ENCODE measurements at regions not wholly inside any gene's neighbourhood (a gene's known extent, or its start where the extent isn't known, plus 50 kb on each side); places are given as distances from the start of the nearest gene placed in this dataset.
A peak's percentile ranks its signal among the peaks of the same experiment; 100 is the strongest.

- no peaks in the 10 kb centered on the region for H3K4me1 ChIP-seq
- DNase-seq: no peak
- no peaks in the 10 kb centered on the region for H3K9me3 ChIP-seq
- H3K27ac ChIP-seq: no peak overlapping the region
- no peaks in the 10 kb centered on the region for H3K36me3 ChIP-seq
- H3K4me3 ChIP-seq: no peak overlapping the region
- intact Hi-C loops (cut with DNase I; ENCODE audit: low total_unique reads): no loop called here
- WGBS, 5 donors: 50 to 70% (median 64%) methylated on average over 2 of the region's 2 CpGs
- TF ChIP-seq POLR2AphosphoS5 (IDR thresholded peaks at IDR 0.05): no peak
- peaks cover 0 to 4% (median 0%) of the 10 kb centered on the region in 7 donors for H3K27me3 ChIP-seq (replicated peaks in 1 of 7)
These were observed 83.2 kb upstream of the GNAO1 start for GRCh38 chr16:56108056-56108471.

DNA sequence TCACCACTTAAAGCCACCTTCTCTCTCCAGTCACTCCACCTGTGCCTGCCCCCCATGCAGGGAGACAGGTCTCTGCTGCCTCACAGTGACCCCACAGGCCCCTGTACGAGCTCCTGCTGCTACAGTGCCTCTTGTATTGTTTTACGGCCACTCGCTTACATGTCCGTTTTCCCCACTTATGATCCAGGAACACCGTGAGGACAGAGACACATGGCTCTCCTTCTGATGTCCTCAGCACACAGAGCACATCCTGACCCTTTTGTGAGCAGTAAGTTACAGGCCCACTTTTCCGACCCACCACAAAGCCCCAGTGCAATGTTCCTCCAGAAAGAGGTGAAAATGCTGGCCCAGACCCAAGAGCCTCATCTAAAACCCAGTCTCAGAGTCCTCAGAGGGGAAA lies 84.8 kb upstream of the GNAO1 start:
- 84 to 93% (median 91%) methylated on average over 6 of the region's 6 CpGs for WGBS, 5 donors
- Histone ChIP-seq H3K36me3 (no peaks in the 10 kb centered on the region), H3K9me3 (no peaks in the 10 kb centered on the region), H3K4me3 (no peak overlapping the region), H3K27ac (no peak overlapping the region), H3K27me3 (replicated peaks in 1 of 7) (peaks cover 0 to 4% (median 0%) of the 10 kb centered on the region in 7 donors), H3K4me1 (no peaks in the 10 kb centered on the region)
- DNase-seq: no peak
- TF ChIP-seq POLR2AphosphoS5 (IDR thresholded peaks at IDR 0.05): no peak
- intact Hi-C loops (cut with DNase I; ENCODE audit: low total_unique reads): no loop called here

- Histone ChIP-seq H3K36me3 (no peaks in the 10 kb centered on the region), H3K27me3 (replicated peaks in 1 of 7) (no peaks in the 10 kb centered on the region), H3K4me1 (no peaks in the 10 kb centered on the region), H3K9me3 (no peaks in the 10 kb centered on the region), H3K27ac (peak overlapping the region in 1 of 8 donors; percentile 30), H3K4me3 (no peak overlapping the region)
- intact Hi-C loops (cut with DNase I; ENCODE audit: low total_unique reads): no loop called here
- DNase-seq: no peak
- 60 to 75% (median 61%) methylated on average over 3 of the region's 3 CpGs for WGBS, 5 donors
- no peak for TF ChIP-seq POLR2AphosphoS5 (IDR thresholded peaks at IDR 0.05)
- no peak for TF ChIP-seq POLR2A (IDR thresholded peaks at IDR 0.05)
- TF ChIP-seq, protein P1, sequence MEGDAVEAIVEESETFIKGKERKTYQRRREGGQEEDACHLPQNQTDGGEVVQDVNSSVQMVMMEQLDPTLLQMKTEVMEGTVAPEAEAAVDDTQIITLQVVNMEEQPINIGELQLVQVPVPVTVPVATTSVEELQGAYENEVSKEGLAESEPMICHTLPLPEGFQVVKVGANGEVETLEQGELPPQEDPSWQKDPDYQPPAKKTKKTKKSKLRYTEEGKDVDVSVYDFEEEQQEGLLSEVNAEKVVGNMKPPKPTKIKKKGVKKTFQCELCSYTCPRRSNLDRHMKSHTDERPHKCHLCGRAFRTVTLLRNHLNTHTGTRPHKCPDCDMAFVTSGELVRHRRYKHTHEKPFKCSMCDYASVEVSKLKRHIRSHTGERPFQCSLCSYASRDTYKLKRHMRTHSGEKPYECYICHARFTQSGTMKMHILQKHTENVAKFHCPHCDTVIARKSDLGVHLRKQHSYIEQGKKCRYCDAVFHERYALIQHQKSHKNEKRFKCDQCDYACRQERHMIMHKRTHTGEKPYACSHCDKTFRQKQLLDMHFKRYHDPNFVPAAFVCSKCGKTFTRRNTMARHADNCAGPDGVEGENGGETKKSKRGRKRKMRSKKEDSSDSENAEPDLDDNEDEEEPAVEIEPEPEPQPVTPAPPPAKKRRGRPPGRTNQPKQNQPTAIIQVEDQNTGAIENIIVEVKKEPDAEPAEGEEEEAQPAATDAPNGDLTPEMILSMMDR (IDR thresholded peaks at IDR 0.05 in 8 of 11, conservative IDR thresholded peaks at IDR 0.05 in 3 of 11): no peak
These were observed 88.4 kb upstream of the GNAO1 start for GRCh38 chr16:56102906-56103305.

GRCh38 chr16:56102183-56102686 lies 89.1 kb upstream of the GNAO1 start:
- no peak overlapping the region for H3K4me3 ChIP-seq

DNA sequence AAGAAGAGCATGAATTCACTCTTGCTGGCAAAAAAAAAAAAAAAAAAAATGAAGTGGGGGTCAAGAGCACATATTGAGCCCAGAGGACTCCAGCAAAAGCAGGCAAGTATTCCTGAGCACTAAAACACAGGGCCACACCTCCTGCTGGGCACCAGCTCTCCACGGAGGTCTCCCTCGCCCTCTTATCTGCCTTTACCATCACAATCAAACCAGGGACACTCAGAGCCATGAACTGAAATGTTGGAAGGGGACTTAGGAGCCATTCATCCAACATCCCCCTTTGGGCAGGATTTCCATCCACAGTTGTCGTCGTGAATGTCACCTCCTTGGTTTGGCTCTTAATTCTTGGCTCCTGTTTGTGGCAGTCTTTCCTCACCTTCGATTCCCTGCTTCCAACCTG lies 89.8 kb upstream of the GNAO1 start:
- Histone ChIP-seq H3K36me3 (no peaks in the 10 kb centered on the region), H3K4me3 (no peak overlapping the region), H3K27ac (peak overlapping the region in 4 of 8 donors; percentile 30 to 62 (median 45)), H3K27me3 (replicated peaks in 1 of 7) (no peaks in the 10 kb centered on the region), H3K4me1 (no peaks in the 10 kb centered on the region), H3K9me3 (no peaks in the 10 kb centered on the region)
- 65 to 76% (median 69%) methylated on average over 5 of the region's 5 CpGs for WGBS, 5 donors
- DNase-seq: no peak
- no peak for TF ChIP-seq POLR2AphosphoS5 (IDR thresholded peaks at IDR 0.05)
- TF ChIP-seq POLR2A (IDR thresholded peaks at IDR 0.05): no peak
- TF ChIP-seq, protein P1 (IDR thresholded peaks at IDR 0.05 in 8 of 11, conservative IDR thresholded peaks at IDR 0.05 in 3 of 11): no peak
- intact Hi-C loops (cut with DNase I; ENCODE audit: low total_unique reads): no loop called here

More at GRCh38 chr16:56102183-56102686, 89.1 kb upstream of the GNAO1 start:
- no peak for DNase-seq
- no peaks in the 10 kb centered on the region for H3K36me3 ChIP-seq
- intact Hi-C loops (cut with DNase I; ENCODE audit: low total_unique reads): no loop called here
- no peaks in the 10 kb centered on the region for H3K4me1 ChIP-seq
- WGBS, 5 donors: 54 to 76% (median 61%) methylated on average over 12 to 13 of the region's 13 CpGs
- TF ChIP-seq POLR2A (IDR thresholded peaks at IDR 0.05): no peak
- TF ChIP-seq, protein P1 (IDR thresholded peaks at IDR 0.05 in 8 of 11, conservative IDR thresholded peaks at IDR 0.05 in 3 of 11): no peak
- peak in 1 of 3 donors; percentile 11 for TF ChIP-seq POLR2AphosphoS5 (IDR thresholded peaks at IDR 0.05)
- no peaks in the 10 kb centered on the region for H3K27me3 ChIP-seq (replicated peaks in 1 of 7)
- peak overlapping the region in 4 of 8 donors; percentile 30 to 62 (median 45) for H3K27ac ChIP-seq
- H3K9me3 ChIP-seq: no peaks in the 10 kb centered on the region

All from spleen (tissue), 11 donors.